Mesendoderm (in vitro differentiated cells): ENCODE measurements at regions not wholly inside any gene's neighbourhood (a gene's known extent, or its start where the extent isn't known, plus 50 kb on each side); places are given as distances from the start of the nearest gene placed in this dataset.
"Not testable (repeated sequence)": the region's sequence is repeated elsewhere in the genome, so short reads cannot be mapped to it uniquely, and the experiment has no call there.

Experiments
- DNase-seq: peaks from one replicate; pipeline ENCODE4 v3.0.0; 2013
- H2AK5ac ChIP-seq: 2 replicates; pipeline ENCODE4 v1.6.1; 2013; ENCODE audit warnings: low read length, inconsistent platforms
- H2BK120ac ChIP-seq: 2 replicates; pipeline ENCODE4 v1.6.1; 2013; ENCODE audit warnings: low read depth, mild to moderate bottlenecking, low read length, moderate library complexity, mixed read lengths
- H2BK15ac ChIP-seq: replicated peaks from 2 replicates; pipeline ENCODE4 v1.6.1; 2013; ENCODE audit warnings: low read depth, mild to moderate bottlenecking, moderate library complexity
- H2BK5ac ChIP-seq: 2 replicates; pipeline ENCODE4 v1.6.1; 2013; ENCODE audit warnings: low read length, inconsistent platforms
- H3K18ac ChIP-seq: 2 replicates; pipeline ENCODE4 v1.6.1; 2013; ENCODE audit warnings: mild to moderate bottlenecking, low read length, mixed read lengths
- H3K23ac ChIP-seq: one replicate; pipeline ENCODE4 v1.6.1; 2013; ENCODE audit warnings: low read length
- H3K27ac ChIP-seq: 2 replicates; pipeline ENCODE4 v1.5.1; 2013; ENCODE audit warnings: low read depth, mild to moderate bottlenecking, inconsistent platforms, low read length, moderate library complexity
- H3K27me3 ChIP-seq: 2 replicates; pipeline ENCODE4 v1.6.1; 2013; ENCODE audit warnings: low read length, control low read depth, mild to moderate bottlenecking, inconsistent platforms; ENCODE audit not compliant: insufficient read depth, poor library complexity
- H3K36me3 ChIP-seq: 2 replicates; pipeline ENCODE4 v1.6.1; 2013; ENCODE audit warnings: low read length, inconsistent platforms; ENCODE audit not compliant: control insufficient read depth, insufficient read depth
- H3K4ac ChIP-seq: one replicate; pipeline ENCODE4 v1.6.1; 2013; ENCODE audit warnings: low read depth, mild to moderate bottlenecking, low read length, moderate library complexity
- H3K4me1 ChIP-seq: 2 replicates; pipeline ENCODE4 v1.6.1; 2013; ENCODE audit warnings: low read depth, low read length, inconsistent platforms; ENCODE audit not compliant: control insufficient read depth
- H3K4me2 ChIP-seq: 2 replicates; pipeline ENCODE4 v1.6.1; 2013; ENCODE audit warnings: low read length
- H3K4me3 ChIP-seq: 2 replicates; pipeline ENCODE4 v1.5.1; 2013; ENCODE audit warnings: mild to moderate bottlenecking, low read length
- H3K56ac ChIP-seq: one replicate; pipeline ENCODE4 v1.6.1; 2013; ENCODE audit warnings: low read length
- H3K79me1 ChIP-seq: 2 replicates; pipeline ENCODE4 v1.6.1; 2013; ENCODE audit warnings: low read length, inconsistent platforms
- H3K79me2 ChIP-seq: 2 replicates; pipeline ENCODE4 v1.6.1; 2013; ENCODE audit warnings: mild to moderate bottlenecking, low read length; ENCODE audit not compliant: control insufficient read depth, insufficient read depth
- H3K9ac ChIP-seq: 2 replicates; pipeline ENCODE4 v1.6.1; 2013; ENCODE audit warnings: low read length, inconsistent platforms
- H4K5ac ChIP-seq: one replicate; pipeline ENCODE4 v1.6.1; 2013; ENCODE audit warnings: low read length
- H4K8ac ChIP-seq: one replicate; pipeline ENCODE4 v1.6.1; 2013; ENCODE audit warnings: low read depth, mild to moderate bottlenecking, control low read depth, low read length, moderate library complexity
- WGBS: extraction: QIAGEN DNeasy Blood & Tissue Kit; methylation state at CpG from one replicate; pipeline ENCODE4 v1.1.7; 2013; ENCODE audit warnings: low lambda C conversion rate, missing lambda C conversion rate; ENCODE audit not compliant: insufficient coverage; ENCODE audit errors: extremely low coverage; 5-methylcytosine and 5-hydroxymethylcytosine counted together

GRCh38 chr15:36449662-36450145 lies 129.7 kb upstream of the CDIN1 start:
- H3K18ac ChIP-seq, result no peak overlapping the region
- no peak overlapping the region for H3K9ac ChIP-seq
- no peaks in the 10 kb centered on the region for H3K36me3 ChIP-seq
- H4K8ac ChIP-seq, result no peak overlapping the region
- H3K23ac ChIP-seq, result no peak overlapping the region
- no peak overlapping the region for H2BK5ac ChIP-seq
- no peak overlapping the region for H3K27ac ChIP-seq
- no peaks in the 10 kb centered on the region for H3K79me1 ChIP-seq
- H3K79me2 ChIP-seq, result no peaks in the 10 kb centered on the region
- no peak overlapping the region for H3K4ac ChIP-seq
- H3K4me3 ChIP-seq, result no peak overlapping the region
- H4K5ac ChIP-seq, result no peak overlapping the region
- H3K4me1 ChIP-seq, result no peaks in the 10 kb centered on the region
- H2AK5ac ChIP-seq, result no peak overlapping the region
- no peaks in the 10 kb centered on the region for H3K27me3 ChIP-seq
- H2BK15ac ChIP-seq, result no peak overlapping the region
- H3K4me2 ChIP-seq, result no peak overlapping the region
- H3K56ac ChIP-seq, result no peak overlapping the region
- no peak overlapping the region for H2BK120ac ChIP-seq
- no peak for DNase-seq
- no CpG with 5 or more reads among the region's 3 CpGs for WGBS

GRCh38 chr15:36454244-36454643 lies 125.2 kb upstream of the CDIN1 start:
- not testable (repeated sequence) for H3K36me3 ChIP-seq, H3K4me1 ChIP-seq, H3K27ac ChIP-seq, H3K18ac ChIP-seq, H4K5ac ChIP-seq, H3K79me2 ChIP-seq, H2BK15ac ChIP-seq, H2AK5ac ChIP-seq, H2BK120ac ChIP-seq, H4K8ac ChIP-seq, H3K23ac ChIP-seq, DNase-seq, H3K56ac ChIP-seq, H3K4ac ChIP-seq, H3K27me3 ChIP-seq, H3K4me2 ChIP-seq, H3K4me3 ChIP-seq, H2BK5ac ChIP-seq, H3K79me1 ChIP-seq, H3K9ac ChIP-seq
- no CpG with 5 or more reads among the region's 4 CpGs for WGBS

- no peak overlapping the region for H3K23ac ChIP-seq
- H2BK15ac ChIP-seq, result no peak overlapping the region
- H2BK120ac ChIP-seq, result no peak overlapping the region
- no peak overlapping the region for H4K5ac ChIP-seq
- H3K4ac ChIP-seq, result no peak overlapping the region
- H3K79me2 ChIP-seq, result no peaks in the 10 kb centered on the region
- WGBS, result no CpG with 5 or more reads among the region's 5 CpGs
- H3K36me3 ChIP-seq, result no peaks in the 10 kb centered on the region
- H2AK5ac ChIP-seq, result no peak overlapping the region
- no peaks in the 10 kb centered on the region for H3K79me1 ChIP-seq
- no peak overlapping the region for H3K27ac ChIP-seq
- no peak overlapping the region for H3K56ac ChIP-seq
- H3K4me2 ChIP-seq, result no peak overlapping the region
- no peaks in the 10 kb centered on the region for H3K4me1 ChIP-seq
- no peak overlapping the region for H4K8ac ChIP-seq
- DNase-seq, result no peak
- H3K27me3 ChIP-seq, result no peaks in the 10 kb centered on the region
- no peak overlapping the region for H3K9ac ChIP-seq
- no peak overlapping the region for H3K18ac ChIP-seq
- no peak overlapping the region for H2BK5ac ChIP-seq
- no peak overlapping the region for H3K4me3 ChIP-seq
Observed at GRCh38 chr15:36458411-36458810, 121.0 kb upstream of the CDIN1 start.

GRCh38 chr15:36465304-36465703 lies 114.1 kb upstream of the CDIN1 start:
- Histone ChIP-seq H2BK120ac (no peak overlapping the region), H3K56ac (no peak overlapping the region), H3K9ac (no peak overlapping the region), H3K4me2 (no peak overlapping the region), H4K8ac (no peak overlapping the region), H3K27me3 (no peaks in the 10 kb centered on the region), H2BK15ac (no peak overlapping the region), H2BK5ac (no peak overlapping the region), H3K27ac (no peak overlapping the region), H3K4me3 (no peak overlapping the region), H3K23ac (no peak overlapping the region), H3K4ac (no peak overlapping the region), H4K5ac (no peak overlapping the region), H3K18ac (no peak overlapping the region), H3K36me3 (no peaks in the 10 kb centered on the region), H3K79me2 (no peaks in the 10 kb centered on the region), H3K79me1 (no peaks in the 10 kb centered on the region), H2AK5ac (no peak overlapping the region), H3K4me1 (no peaks in the 10 kb centered on the region)
- no CpG with 5 or more reads among the region's 1 CpG for WGBS
- DNase-seq, result no peak

- Histone ChIP-seq H3K56ac (peak overlapping the region; percentile 5), H3K79me2 (no peaks in the 10 kb centered on the region), H3K4me2 (no peak overlapping the region), H2BK120ac (no peak overlapping the region), H3K18ac (no peak overlapping the region), H3K23ac (no peak overlapping the region), H4K5ac (no peak overlapping the region), H2BK15ac (no peak overlapping the region), H3K36me3 (no peaks in the 10 kb centered on the region), H3K79me1 (no peaks in the 10 kb centered on the region), H3K9ac (no peak overlapping the region), H4K8ac (peak overlapping the region; percentile 56), H2AK5ac (no peak overlapping the region), H3K4me1 (no peaks in the 10 kb centered on the region), H3K27ac (no peak overlapping the region), H3K4me3 (no peak overlapping the region), H3K27me3 (no peaks in the 10 kb centered on the region), H2BK5ac (no peak overlapping the region), H3K4ac (no peak overlapping the region)
- WGBS, result no CpG with 5 or more reads among the region's 5 CpGs
- DNase-seq, result no peak
Observed at GRCh38 chr15:36468746-36469145, 110.7 kb upstream of the CDIN1 start.

GRCh38 chr15:36469311-36469966 lies 110.0 kb upstream of the CDIN1 start:
- no CpG with 5 or more reads among the region's 7 CpGs for WGBS

More at GRCh38 chr15:36469311-36469966, 110.0 kb upstream of the CDIN1 start:
- Histone ChIP-seq H3K79me2 (no peaks in the 10 kb centered on the region), H2BK15ac (no peak overlapping the region), H4K5ac (no peak overlapping the region), H3K27ac (no peak overlapping the region), H3K56ac (no peak overlapping the region), H3K4me3 (no peak overlapping the region), H3K79me1 (no peaks in the 10 kb centered on the region), H3K4me1 (no peaks in the 10 kb centered on the region), H3K4me2 (no peak overlapping the region), H3K18ac (no peak overlapping the region), H3K27me3 (no peaks in the 10 kb centered on the region), H3K36me3 (no peaks in the 10 kb centered on the region), H3K23ac (no peak overlapping the region), H4K8ac (no peak overlapping the region), H3K4ac (no peak overlapping the region), H2BK5ac (no peak overlapping the region), H2BK120ac (no peak overlapping the region), H2AK5ac (no peak overlapping the region), H3K9ac (no peak overlapping the region)
- DNase-seq, result peak; percentile 24
